NB4 (cell line): ENCODE measurements at regions not wholly inside any gene's neighbourhood (a gene's known extent, or its start where the extent isn't known, plus 50 kb on each side); places are given as distances from the start of the nearest gene placed in this dataset.

Experiments
- CTCF ChIP-seq: IDR thresholded peaks from one replicate; pipeline ENCODE4 v1.5.1; 2012; ENCODE audit warnings: low read depth, low read length
- POLR2A ChIP-seq: IDR thresholded peaks from 2 replicates; pipeline ENCODE4 v1.6.1; 2011; ENCODE audit warnings: mild to moderate bottlenecking; ENCODE audit not compliant: insufficient read length; ENCODE audit errors: extremely low read depth

GRCh38 chr6:9085054-9085708 lies 649.8 kb upstream of the SLC35B3 start:
- no peak for TF ChIP-seq POLR2A
- TF ChIP-seq CTCF = no peak
